GM10248 (cell line): ENCODE measurements at regions not wholly inside any gene's neighbourhood (a gene's known extent, or its start where the extent isn't known, plus 50 kb on each side); places are given as distances from the start of the nearest gene placed in this dataset.

ENCODE experiments used
- CTCF ChIA-PET: fragments of 300-600 bp; sonication (Branson Sonifier 250); formaldehyde crosslinking; extraction: SDS; loops from one replicate; lab custom pipeline; 2021; ENCODE audit warnings: antibody characterized with exemption; lab: Yijun Ruan, JAX
- POLR2A ChIA-PET: fragments of 350-650 bp; sonication (Branson Sonifier 250); formaldehyde crosslinking; extraction: SDS; loops from one replicate; lab custom pipeline; 2020; ENCODE audit warnings: antibody characterized with exemption; lab: Yijun Ruan, JAX
- DNase-seq: peaks from one replicate; pipeline ENCODE4 v3.0.0; 2012; ENCODE audit errors: extremely low spot score
- CTCF ChIP-seq: IDR thresholded peaks from 2 replicates; pipeline ENCODE4 v1.5.1; 2012; ENCODE audit warnings: mild to moderate bottlenecking, low read depth; ENCODE audit errors: extremely low read depth, missing control alignments, control extremely low read depth

GRCh38 chr19:31594701-31595100 lies 245.5 kb upstream of the TSHZ3 start:
- no peak for TF ChIP-seq CTCF
- ChIA-PET CTCF (no interaction called here), POLR2A (no interaction called here)
- DNase-seq = no peak

DNA sequence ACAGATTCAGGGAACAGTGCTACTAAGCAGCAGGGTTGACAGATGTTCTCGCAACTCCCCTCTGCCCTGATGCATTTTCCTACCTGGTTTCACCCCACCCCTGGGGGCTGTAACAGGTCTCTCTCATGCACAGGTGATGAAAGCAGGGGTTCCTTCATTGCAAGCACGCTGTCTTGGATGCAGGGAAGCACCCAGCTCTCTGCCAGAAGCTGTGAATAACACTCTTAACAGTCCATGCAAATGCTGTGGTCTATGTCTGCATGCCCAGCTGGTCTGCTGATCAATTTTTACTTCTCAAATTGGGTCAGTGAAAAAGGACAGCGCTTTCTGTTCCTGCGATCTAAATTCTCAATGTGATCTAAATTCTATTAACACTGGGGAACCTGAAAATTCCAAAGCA lies 246.3 kb upstream of the TSHZ3 start:
- DNase-seq = no peak
- ChIA-PET CTCF (no interaction called here), POLR2A (no interaction called here)
- no peak for TF ChIP-seq CTCF

DNA sequence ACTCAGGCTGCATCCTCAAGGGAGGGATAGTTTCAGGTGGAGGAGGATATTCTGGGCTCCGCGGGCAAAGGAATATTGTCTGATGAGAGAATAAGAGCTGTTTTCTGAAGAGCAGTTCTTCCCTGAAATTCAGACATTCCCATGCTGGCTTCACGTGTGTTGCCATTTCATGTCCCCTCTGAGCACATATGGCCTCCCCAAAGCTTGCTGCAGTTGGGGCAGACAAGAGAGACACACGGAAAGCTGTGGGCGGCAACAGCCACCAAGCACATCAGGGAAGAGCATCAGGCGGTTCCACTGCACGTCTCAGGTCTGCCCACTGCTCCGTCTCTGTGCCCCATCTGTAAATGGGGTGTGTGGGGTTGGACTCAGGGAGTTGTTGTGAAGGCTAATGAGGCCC lies 247.5 kb upstream of the TSHZ3 start:
- no peak for TF ChIP-seq CTCF
- POLR2A ChIA-PET = no interaction called here
- CTCF ChIA-PET = no interaction called here
- no peak for DNase-seq

DNA sequence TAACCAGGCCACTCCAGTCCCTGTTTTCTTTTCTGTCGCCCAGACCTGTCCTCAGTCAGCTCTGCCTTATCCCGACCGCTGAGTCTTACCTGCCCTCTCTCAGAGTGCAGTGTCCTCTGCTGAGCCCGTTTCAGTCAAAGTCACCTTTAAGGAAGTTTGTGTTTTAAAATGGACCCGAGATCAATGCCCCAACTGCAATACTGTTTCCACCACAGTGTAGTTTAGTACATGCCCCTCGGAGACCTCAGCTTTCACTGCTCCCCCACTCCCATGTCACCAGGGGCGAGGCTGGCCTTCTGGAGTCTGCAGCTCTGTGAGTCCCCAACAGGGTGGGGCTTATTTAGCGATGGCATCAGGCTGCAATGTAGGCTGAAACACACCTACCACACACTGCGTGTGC lies 248.4 kb upstream of the TSHZ3 start:
- DNase-seq = no peak
- POLR2A ChIA-PET = no interaction called here
- no peak for TF ChIP-seq CTCF
- CTCF ChIA-PET = no interaction called here

- CTCF ChIA-PET = no interaction called here
- POLR2A ChIA-PET = no interaction called here
- DNase-seq = no peak
- TF ChIP-seq CTCF = no peak
Measured at GRCh38 chr19:31598730-31599238, 249.5 kb upstream of the TSHZ3 start.

GRCh38 chr19:31600731-31601295 lies 251.6 kb upstream of the TSHZ3 start:
- CTCF ChIA-PET = no interaction called here
- POLR2A ChIA-PET = no interaction called here
- no peak for DNase-seq
- TF ChIP-seq CTCF = no peak
